ENCODE measurements at regions not wholly inside any gene's neighbourhood (a gene's known extent, or its start where the extent isn't known, plus 50 kb on each side); places are given as distances from the start of the nearest gene placed in this dataset.
"Not testable (repeated sequence)": the region's sequence is repeated elsewhere in the genome, so short reads cannot be mapped to it uniquely, and the experiment has no call there.

- no peak for DNase-seq
Observed at GRCh38 chr5:89320421-89321277, 437.7 kb upstream of the MEF2C start.

- DNase-seq, result not testable (repeated sequence)
Observed at GRCh38 chr5:89317838-89318237, 434.9 kb upstream of the MEF2C start.

- no peak for DNase-seq
Observed at GRCh38 chr5:89315286-89316100, 432.5 kb upstream of the MEF2C start.

GRCh38 chr5:89313804-89314588 is 431.0 kb upstream of the MEF2C start:
- DNase-seq, result peak; percentile 33

- no peak for DNase-seq
Observed at GRCh38 chr5:89313044-89313443, 430.1 kb upstream of the MEF2C start.

GRCh38 chr5:89309268-89309667 is 426.3 kb upstream of the MEF2C start:
- no peak for DNase-seq

GRCh38 chr5:89308606-89309040 is 425.6 kb upstream of the MEF2C start:
- DNase-seq, result no peak

- DNase-seq, result no peak
Observed at GRCh38 chr5:89307972-89308371, 425.0 kb upstream of the MEF2C start.

GRCh38 chr5:89307141-89307540 is 424.2 kb upstream of the MEF2C start:
- not testable (repeated sequence) for DNase-seq

GRCh38 chr5:89303033-89303480 is 420.1 kb upstream of the MEF2C start:
- no peak for DNase-seq

- no peak for DNase-seq
Observed at GRCh38 chr5:89302102-89302891, 419.3 kb upstream of the MEF2C start.

- no peak for DNase-seq
Observed at GRCh38 chr5:89301321-89302025, 418.5 kb upstream of the MEF2C start.

- DNase-seq, result no peak
Observed at GRCh38 chr5:89300426-89300970, 417.5 kb upstream of the MEF2C start.

GRCh38 chr5:89299998-89300397 is 417.0 kb upstream of the MEF2C start:
- DNase-seq, result no peak

- DNase-seq, result no peak
Observed at GRCh38 chr5:89297066-89297465, 414.1 kb upstream of the MEF2C start.

GRCh38 chr5:89293810-89294209 is 410.8 kb upstream of the MEF2C start:
- no peak for DNase-seq

- no peak for DNase-seq
Observed at GRCh38 chr5:89292487-89292886, 409.5 kb upstream of the MEF2C start.

- DNase-seq, result no peak
Observed at GRCh38 chr5:89289604-89290003, 406.6 kb upstream of the MEF2C start.

- no peak for DNase-seq
Observed at GRCh38 chr5:89287964-89288363, 405.0 kb upstream of the MEF2C start.

GRCh38 chr5:89286320-89286719 is 403.3 kb upstream of the MEF2C start:
- DNase-seq, result no peak
